Sigmoid colon (tissue), 4 donors: ENCODE measurements at regions not wholly inside any gene's neighbourhood (a gene's known extent, or its start where the extent isn't known, plus 50 kb on each side); places are given as distances from the start of the nearest gene placed in this dataset.

ENCODE experiments used
- CTCF ChIP-seq, 4 experiments: fragments of 450-650 bp in 3 of 4; fragments of 200-600 bp in 1 of 4; IDR thresholded peaks; one replicate each; pipeline ENCODE4 v1.5.1; 2016 to 2019; ENCODE audit warnings: antibody characterized with exemption in 4 of 4, mild to moderate bottlenecking in 3 of 4, moderate library complexity in 2 of 4
- EP300 ChIP-seq, 4 donors: sonication (generic); formaldehyde crosslinking; IDR thresholded peaks; one replicate each; pipeline ENCODE4 v1.6.1; 2017; ENCODE audit warnings: antibody characterized with exemption in 4 of 4
- POLR2A ChIP-seq, 2 donors: fragments of 450-650 bp; IDR thresholded peaks; one replicate each; pipeline ENCODE4 v1.6.1; 2016; ENCODE audit warnings: antibody characterized with exemption in 2 of 2, mild to moderate bottlenecking in 2 of 2, moderate library complexity in 2 of 2
- POLR2AphosphoS5 ChIP-seq, 4 donors: sonication (generic); formaldehyde crosslinking; IDR thresholded peaks; one replicate each; pipeline ENCODE4 v1.6.1; 2017; ENCODE audit warnings: antibody characterized with exemption in 4 of 4

- TF ChIP-seq CTCF (IDR thresholded peaks at IDR 0.05): no peak
- no peak for TF ChIP-seq POLR2AphosphoS5 (IDR thresholded peaks at IDR 0.05)
- TF ChIP-seq EP300 (IDR thresholded peaks at IDR 0.05): no peak
- TF ChIP-seq POLR2A (IDR thresholded peaks at IDR 0.05): no peak
These were observed 1099.9 kb downstream of the NSUN3 start for GRCh38 chr3:95162794-95163193.
